GM23338 (cell line): ENCODE measurements at regions not wholly inside any gene's neighbourhood (a gene's known extent, or its start where the extent isn't known, plus 50 kb on each side); places are given as distances from the start of the nearest gene placed in this dataset.
"Not testable (repeated sequence)": the region's sequence is repeated elsewhere in the genome, so short reads cannot be mapped to it uniquely, and the experiment has no call there.

Source experiments
- ATAC-seq: fragments of 200-7000 bp; cut with Tn5 transposase; 3 replicates; pipeline ENCODE4 v1.9.1; 2020
- DNase-seq: peaks from one replicate; pipeline ENCODE4 v3.0.0-alpha.2; 2015; ENCODE audit warnings: low spot score
- H2AFZ ChIP-seq: fragments of 200-600 bp; sonication (generic); 2 replicates; pipeline ENCODE4 v1.8.0; 2016; ENCODE audit warnings: antibody characterized with exemption, mild to moderate bottlenecking, moderate library complexity
- H3F3A ChIP-seq: fragments of 200-600 bp; sonication (generic); replicated peaks from 2 replicates; pipeline ENCODE4 v1.8.0; 2017; ENCODE audit warnings: antibody characterized with exemption, mixed run types, low read depth
- H3K27ac ChIP-seq: fragments of 200-600 bp; sonication (generic); 2 replicates; pipeline ENCODE4 v1.6.1; 2016; ENCODE audit warnings: low read depth
- H3K27me3 ChIP-seq: fragments of 200-600 bp; sonication (generic); 2 replicates; pipeline ENCODE4 v1.8.0; 2016; ENCODE audit warnings: mild to moderate bottlenecking, mixed run types, moderate library complexity; ENCODE audit not compliant: insufficient read depth
- H3K36me3 ChIP-seq: fragments of 200-600 bp; sonication (generic); 2 replicates; pipeline ENCODE4 v1.8.0; 2016; ENCODE audit warnings: mild to moderate bottlenecking; ENCODE audit not compliant: insufficient read depth
- H3K4me1 ChIP-seq: fragments of 200-600 bp; sonication (generic); 2 replicates; pipeline ENCODE4 v1.8.0; 2016; ENCODE audit warnings: mild to moderate bottlenecking, moderate library complexity; ENCODE audit not compliant: insufficient read depth
- H3K4me2 ChIP-seq: fragments of 200-600 bp; sonication (generic); 2 replicates; pipeline ENCODE4 v1.7.1; 2017; ENCODE audit warnings: mixed run types
- H3K4me3 ChIP-seq: fragments of 200-600 bp; sonication (generic); 2 replicates; pipeline ENCODE4 v1.6.1; 2016; ENCODE audit warnings: mixed run types
- H3K79me2 ChIP-seq: fragments of 200-600 bp; sonication (generic); replicated peaks from 2 replicates; pipeline ENCODE4 v1.8.0; 2017; ENCODE audit warnings: mild to moderate bottlenecking; ENCODE audit not compliant: insufficient read depth
- H3K9me2 ChIP-seq: fragments of 200-600 bp; sonication (generic); 2 replicates; pipeline ENCODE4 v1.8.0; 2017; ENCODE audit not compliant: insufficient read depth
- H4K20me1 ChIP-seq: fragments of 200-600 bp; sonication (generic); replicated peaks from 2 replicates; pipeline ENCODE4 v1.8.0; 2017; ENCODE audit warnings: mild to moderate bottlenecking; ENCODE audit not compliant: insufficient read depth
- H3K27ac Mint-ChIP-seq: 2 replicates; pipeline ENCODE4 v1.8.0; 2020; ENCODE audit warnings: inconsistent platforms, mild to moderate bottlenecking, moderate library complexity, mixed read lengths
- H3K27me3 Mint-ChIP-seq: 3 replicates; pipeline ENCODE4 v1.8.0; 2022; ENCODE audit warnings: low read depth, mild to moderate bottlenecking, moderate library complexity, mixed read lengths, inconsistent platforms; ENCODE audit not compliant: insufficient read depth, poor library complexity
- H3K36me3 Mint-ChIP-seq: 3 replicates; pipeline ENCODE4 v1.8.0; 2021; ENCODE audit warnings: low read depth, mild to moderate bottlenecking, inconsistent platforms, moderate library complexity, mixed read lengths
- H3K4me1 Mint-ChIP-seq: 3 replicates; pipeline ENCODE4 v1.8.0; 2020; ENCODE audit warnings: mild to moderate bottlenecking, inconsistent platforms, mixed read lengths
- H3K4me3 Mint-ChIP-seq: 3 replicates; pipeline ENCODE4 v1.8.0; 2021; ENCODE audit warnings: moderate library complexity, mild to moderate bottlenecking, inconsistent platforms, mixed read lengths
- H3K9me3 Mint-ChIP-seq: 3 replicates; pipeline ENCODE4 v1.8.0; 2020; ENCODE audit warnings: moderate library complexity, mild to moderate bottlenecking, inconsistent platforms, mixed read lengths
- CREB1 ChIP-seq: fragments of 250-450 bp; sonication (Bioruptor Pico); IDR thresholded peaks from 2 replicates; pipeline ENCODE4 v1.5.0; 2020; ENCODE audit warnings: low read depth, mild to moderate bottlenecking, moderate library complexity
- EZH2phosphoT487 ChIP-seq: fragments of 200-600 bp; sonication (generic); IDR thresholded peaks from one replicate; pipeline ENCODE4 v1.8.1; 2018; ENCODE audit warnings: antibody characterized with exemption; ENCODE audit not compliant: unreplicated experiment
- JUNB ChIP-seq: IDR thresholded peaks from one replicate; pipeline ENCODE4 v1.6.1; 2016; ENCODE audit warnings: antibody characterized with exemption; ENCODE audit not compliant: unreplicated experiment
- NANOG ChIP-seq: IDR thresholded peaks from 2 replicates; pipeline ENCODE4 v1.6.1; 2016; ENCODE audit warnings: antibody characterized with exemption, borderline replicate concordance
- POLR2AphosphoS5 ChIP-seq: IDR thresholded peaks from 2 replicates; pipeline ENCODE4 v1.6.1; 2016; ENCODE audit warnings: antibody characterized with exemption, low read depth
- STAT1 ChIP-seq: IDR thresholded peaks from one replicate; pipeline ENCODE4 v1.6.1; 2016; ENCODE audit warnings: antibody characterized with exemption; ENCODE audit not compliant: unreplicated experiment
- ZNF114 ChIP-seq: fragments of 250-450 bp; sonication (Bioruptor Pico); IDR thresholded peaks from 2 replicates; pipeline ENCODE4 v1.5.0; 2020; ENCODE audit warnings: mild to moderate bottlenecking, moderate library complexity
- ZNF462 ChIP-seq: fragments of 250-450 bp; sonication (Bioruptor Pico); IDR thresholded peaks from 2 replicates; pipeline ENCODE4 v1.5.0; 2020; ENCODE audit warnings: mild to moderate bottlenecking, moderate library complexity
- TF ChIP-seq, protein P1 (sequence below), 2 experiments: fragments of 200-600 bp in 1 of 2; sonication (generic) in 1 of 2; conservative IDR thresholded peaks; 2 replicates each; pipeline versions ENCODE4 v1.5.1 to v1.6.1; 2016 to 2017; ENCODE audit warnings: antibody characterized with exemption in 2 of 2, low read depth in 2 of 2, mild to moderate bottlenecking in 2 of 2, moderate library complexity in 1 of 2
- TF ChIP-seq, protein P2 (sequence below): IDR thresholded peaks from 2 replicates; pipeline ENCODE4 v1.6.1; 2016; ENCODE audit warnings: antibody characterized with exemption

- Mint-ChIP-seq H3K27ac (no peak overlapping the region), H3K9me3 (peaks cover 18% of the 10 kb centered on the region), H3K4me1 (no peaks in the 10 kb centered on the region), H3K27me3 (no peaks in the 10 kb centered on the region), H3K4me3 (no peak overlapping the region), H3K36me3 (no peaks in the 10 kb centered on the region; the same call in 1 of the 3 replicates)
- no peaks in the 10 kb centered on the region for H3K79me2 ChIP-seq
- H3F3A ChIP-seq: no peaks in the 10 kb centered on the region
- no peaks in the 10 kb centered on the region for H4K20me1 ChIP-seq
- H3K27ac ChIP-seq: no peak overlapping the region
- no peak overlapping the region for H2AFZ ChIP-seq
- ATAC-seq (no peak), DNase-seq (no peak)
- no peaks in the 10 kb centered on the region for H3K9me2 ChIP-seq
- H3K4me1 ChIP-seq: no peaks in the 10 kb centered on the region
- H3K36me3 ChIP-seq: no peaks in the 10 kb centered on the region
- H3K27me3 ChIP-seq: no peaks in the 10 kb centered on the region
- H3K4me3 ChIP-seq: no peak overlapping the region
- no peak for TF ChIP-seq JUNB
- TF ChIP-seq ZNF462 (CRISPR knock-in tag): no peak
- TF ChIP-seq STAT1: no peak
- TF ChIP-seq, protein P1, sequence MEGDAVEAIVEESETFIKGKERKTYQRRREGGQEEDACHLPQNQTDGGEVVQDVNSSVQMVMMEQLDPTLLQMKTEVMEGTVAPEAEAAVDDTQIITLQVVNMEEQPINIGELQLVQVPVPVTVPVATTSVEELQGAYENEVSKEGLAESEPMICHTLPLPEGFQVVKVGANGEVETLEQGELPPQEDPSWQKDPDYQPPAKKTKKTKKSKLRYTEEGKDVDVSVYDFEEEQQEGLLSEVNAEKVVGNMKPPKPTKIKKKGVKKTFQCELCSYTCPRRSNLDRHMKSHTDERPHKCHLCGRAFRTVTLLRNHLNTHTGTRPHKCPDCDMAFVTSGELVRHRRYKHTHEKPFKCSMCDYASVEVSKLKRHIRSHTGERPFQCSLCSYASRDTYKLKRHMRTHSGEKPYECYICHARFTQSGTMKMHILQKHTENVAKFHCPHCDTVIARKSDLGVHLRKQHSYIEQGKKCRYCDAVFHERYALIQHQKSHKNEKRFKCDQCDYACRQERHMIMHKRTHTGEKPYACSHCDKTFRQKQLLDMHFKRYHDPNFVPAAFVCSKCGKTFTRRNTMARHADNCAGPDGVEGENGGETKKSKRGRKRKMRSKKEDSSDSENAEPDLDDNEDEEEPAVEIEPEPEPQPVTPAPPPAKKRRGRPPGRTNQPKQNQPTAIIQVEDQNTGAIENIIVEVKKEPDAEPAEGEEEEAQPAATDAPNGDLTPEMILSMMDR (conservative IDR thresholded peaks at IDR 0.05; ENCODE audit: low read depth in 2 of 2): no peak
- TF ChIP-seq ZNF114 (CRISPR knock-in tag): no peak
- TF ChIP-seq POLR2AphosphoS5: no peak
- TF ChIP-seq NANOG: no peak
- TF ChIP-seq, protein P2, sequence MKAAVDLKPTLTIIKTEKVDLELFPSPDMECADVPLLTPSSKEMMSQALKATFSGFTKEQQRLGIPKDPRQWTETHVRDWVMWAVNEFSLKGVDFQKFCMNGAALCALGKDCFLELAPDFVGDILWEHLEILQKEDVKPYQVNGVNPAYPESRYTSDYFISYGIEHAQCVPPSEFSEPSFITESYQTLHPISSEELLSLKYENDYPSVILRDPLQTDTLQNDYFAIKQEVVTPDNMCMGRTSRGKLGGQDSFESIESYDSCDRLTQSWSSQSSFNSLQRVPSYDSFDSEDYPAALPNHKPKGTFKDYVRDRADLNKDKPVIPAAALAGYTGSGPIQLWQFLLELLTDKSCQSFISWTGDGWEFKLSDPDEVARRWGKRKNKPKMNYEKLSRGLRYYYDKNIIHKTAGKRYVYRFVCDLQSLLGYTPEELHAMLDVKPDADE: no peak
- TF ChIP-seq EZH2phosphoT487: no peak
- TF ChIP-seq CREB1 (CRISPR knock-in tag): no peak
- no peak overlapping the region for H3K4me2 ChIP-seq
Measured at GRCh38 chrX:76922100-76922499, 494.6 kb downstream of the MAGEE1 start.

GRCh38 chrX:76924616-76925015 lies 497.1 kb downstream of the MAGEE1 start:
- H3K4me2 ChIP-seq, H3K36me3 ChIP-seq, H2AFZ ChIP-seq, H3K4me1 ChIP-seq, H3K27me3 ChIP-seq, H3K27ac Mint-ChIP-seq, H3K79me2 ChIP-seq, H3K4me1 Mint-ChIP-seq, H3K27ac ChIP-seq, ATAC-seq, H3K9me2 ChIP-seq, H3F3A ChIP-seq, H4K20me1 ChIP-seq, H3K27me3 Mint-ChIP-seq, H3K36me3 Mint-ChIP-seq, H3K4me3 ChIP-seq, H3K4me3 Mint-ChIP-seq: not testable (repeated sequence)
- peak; percentile 36 for DNase-seq
- H3K9me3 Mint-ChIP-seq: peaks cover 22% of the 10 kb centered on the region; the same call in 2 of the 3 replicates
